K562 (cell line): ENCODE measurements at regions not wholly inside any gene's neighbourhood (a gene's known extent, or its start where the extent isn't known, plus 50 kb on each side); places are given as distances from the start of the nearest gene placed in this dataset.

Source experiments
- ATAC-seq: fragments of 200-7000 bp; cut with Tn5 transposase; 3 replicates; pipeline ENCODE4 v1.9.1; 2020; ENCODE audit warnings: moderate library complexity
- BruUV-seq: library from RNA; stranded (reverse); fragments of 400-500 nt; replicated peaks from 2 replicates; lab custom pipeline; 2021; lab: Mats Ljungman, UMichigan
- CTCF ChIA-PET: fragments of 300-600 bp; formaldehyde crosslinking; extraction: SDS; loops from one replicate; lab custom pipeline; 2021; ENCODE audit warnings: low intra/inter-chr PET ratio; lab: Yijun Ruan, JAX
- POLR2A ChIA-PET: fragments of 300-600, 350-650 bp; sonication (Branson Sonifier 250); formaldehyde crosslinking; extraction: SDS; loops from one replicate; lab custom pipeline; 2021; ENCODE audit warnings: antibody characterized with exemption, inconsistent platforms; lab: Yijun Ruan, JAX
- DNase-seq, 4 experiments: peaks; one replicate each; pipeline versions ENCODE4 v3.0.0 to v3.0.0-alpha.2; 2011 to 2018; ENCODE audit warnings: low spot score in 3 of 4, mixed read lengths in 3 of 4; ENCODE audit errors: extremely low read depth in 1 of 4
- FAIRE-seq: peaks from 2 replicates; lab custom pipeline; 2011; peaks lifted over from hg19 to GRCh38; lab: Jason Lieb, UNC
- H2AFZ ChIP-seq: 2 replicates; pipeline ENCODE4 v1.6.0; 2011; ENCODE audit warnings: low read depth, low read length, control low read depth, inconsistent platforms
- H3K27ac ChIP-seq: fragments of 200-600 bp; 3 replicates; pipeline ENCODE4 v1.8.0; 2011; ENCODE audit warnings: low read depth, mild to moderate bottlenecking, control low read depth, inconsistent platforms, low read length, moderate library complexity, mixed read lengths; ENCODE audit errors: extremely low read depth
- H3K27me3 ChIP-seq, 2 experiments: fragments of 300-600 bp in 1 of 2; 2 replicates in 1 of 2; 3 replicates in 1 of 2; pipeline versions ENCODE4 v1.6.0 to v1.8.0; 2011; ENCODE audit warnings: inconsistent platforms in 2 of 2, low read length in 2 of 2, mild to moderate bottlenecking in 1 of 2, mixed read lengths in 1 of 2, moderate library complexity in 1 of 2; ENCODE audit not compliant: control insufficient read depth in 2 of 2, insufficient read depth in 2 of 2
- H3K36me3 ChIP-seq: fragments of 300-600 bp; 3 replicates; pipeline ENCODE4 v1.8.0; 2011; ENCODE audit warnings: mild to moderate bottlenecking, low read length, inconsistent platforms; ENCODE audit not compliant: control insufficient read depth, insufficient read depth
- H3K4me1 ChIP-seq, 2 experiments: fragments of 200-600 bp in 1 of 2; replicated peaks in 1 of 2; 2 replicates in 1 of 2; 3 replicates in 1 of 2; pipeline versions ENCODE4 v1.5.1 to v1.8.0; 2011; ENCODE audit warnings: inconsistent platforms in 2 of 2, low read length in 2 of 2, mild to moderate bottlenecking in 1 of 2, mixed read lengths in 1 of 2, moderate library complexity in 1 of 2; ENCODE audit not compliant: control insufficient read depth in 2 of 2, insufficient read depth in 2 of 2
- H3K4me2 ChIP-seq: 2 replicates; pipeline ENCODE4 v1.6.1; 2011; ENCODE audit warnings: low read length, control low read depth, inconsistent platforms, mixed read lengths; ENCODE audit not compliant: insufficient read depth
- H3K4me3 ChIP-seq: fragments of 200-600 bp; sonication (generic), shearing (Covaris generic); 2 replicates; pipeline ENCODE4 v1.5.1; 2016; ENCODE audit warnings: control low read depth, inconsistent platforms
- H3K79me2 ChIP-seq: fragments of 200-600 bp; 3 replicates; pipeline ENCODE4 v1.8.0; 2011; ENCODE audit warnings: low read length, inconsistent platforms; ENCODE audit not compliant: control insufficient read depth, insufficient read depth
- H3K9ac ChIP-seq, 2 experiments: 2 replicates each; pipeline versions ENCODE4 v1.6.0 to v1.6.1; 2011; ENCODE audit warnings: low read depth in 2 of 2, low read length in 2 of 2, control low read depth in 1 of 2, inconsistent platforms in 1 of 2, mild to moderate bottlenecking in 1 of 2, mixed read lengths in 1 of 2; ENCODE audit not compliant: insufficient read depth in 1 of 2
- H3K9me1 ChIP-seq: one replicate; pipeline ENCODE4 v1.6.0; 2011; ENCODE audit warnings: inconsistent platforms, mild to moderate bottlenecking, low read length, moderate library complexity; ENCODE audit not compliant: control insufficient read depth, insufficient read depth
- H3K9me3 ChIP-seq: replicated peaks from 2 replicates; pipeline ENCODE4 v1.5.1; 2011; ENCODE audit warnings: low read depth, low read length, inconsistent platforms; ENCODE audit not compliant: control insufficient read depth, insufficient read depth
- H4K20me1 ChIP-seq: replicated peaks from 2 replicates; pipeline ENCODE4 v1.6.1; 2011; ENCODE audit warnings: low read length, inconsistent platforms, mixed read lengths; ENCODE audit not compliant: control insufficient read depth, insufficient read depth
- CBFB ChIP-seq: sonication (generic); formaldehyde crosslinking; IDR thresholded peaks from 2 replicates; pipeline ENCODE4 v1.4.0; 2020; ENCODE audit warnings: mild to moderate bottlenecking, missing genetic modification reagents
- FOXP1 ChIP-seq: sonication (generic); formaldehyde crosslinking; IDR thresholded peaks from 2 replicates; pipeline ENCODE4 v1.8.0; 2022; ENCODE audit warnings: mild to moderate bottlenecking, missing genetic modification reagents
- KDM2B ChIP-seq: fragments of 250-450 bp; sonication (Bioruptor Pico); IDR thresholded peaks from 2 replicates; pipeline ENCODE4 v1.8.0; 2021; ENCODE audit warnings: mild to moderate bottlenecking, moderate library complexity
- PTRF ChIP-seq: fragments of 450-650 bp; IDR thresholded peaks from 2 replicates; pipeline ENCODE4 v1.6.1; 2016; ENCODE audit warnings: mild to moderate bottlenecking, missing genetic modification characterization, missing compliant biosample characterization
- RBM17 ChIP-seq: fragments of 200-400 bp; formaldehyde crosslinking; IDR thresholded peaks from 2 replicates; pipeline ENCODE4 v1.6.1; 2017; ENCODE audit warnings: low read depth, mild to moderate bottlenecking, low read length, borderline replicate concordance
- RNF219 ChIP-seq: fragments of 250-450 bp; sonication (Bioruptor Pico); IDR thresholded peaks from 2 replicates; pipeline ENCODE4 v1.5.0; 2022; ENCODE audit warnings: mild to moderate bottlenecking
- TRIM24 ChIP-seq, 2 experiments: fragments of 450-650 bp; IDR thresholded peaks; 2 replicates each; pipeline ENCODE4 v1.6.1; 2016
- ZNF76 ChIP-seq: fragments of 250-450 bp; sonication (Bioruptor Pico); IDR thresholded peaks from 2 replicates; pipeline ENCODE4 v1.4.0; 2020; ENCODE audit warnings: mild to moderate bottlenecking, moderate library complexity, borderline replicate concordance
- WGBS: fragments of 100-300 bp; shearing (Covaris generic); methylation state at CpG from one replicate; pipeline ENCODE4 v1.1.6; 2016; ENCODE audit warnings: low coverage, mixed read lengths; ENCODE audit not compliant: insufficient coverage; ENCODE audit errors: missing lambda C conversion rate; 5-methylcytosine and 5-hydroxymethylcytosine counted together
- in situ Hi-C: fragments of 300-500 bp; cut with MboI; formaldehyde crosslinking; loops from 4 replicates; pipeline ENCODE4 v1.15.0; 2018; ENCODE audit warnings: inconsistent platforms, mixed read lengths
- intact Hi-C: fragments of 100-400 bp; cut with micrococcal nuclease; formaldehyde crosslinking; loops from 2 replicates; pipeline ENCODE4 v1.14.2; 2022

- TF ChIP-seq RNF219 (CRISPR knock-in tag) (no peak), TRIM24 (IDR thresholded peaks at IDR 0.05) (no peak), ZNF76 (CRISPR knock-in tag) (no peak), CBFB (CRISPR knock-in tag) (no peak)
Observed at GRCh38 chr3:72378287-72378686, 470.0 kb downstream of the SHQ1 start (continued).

GRCh38 chr3:72376956-72377710 lies 471.1 kb downstream of the SHQ1 start:
- Histone ChIP-seq H3K4me2 (no peak overlapping the region), H3K36me3 (peaks cover 43% of the 10 kb centered on the region), H3K9me3 (no peaks in the 10 kb centered on the region), H3K27ac (no peak overlapping the region), H3K4me3 (no peak overlapping the region), H2AFZ (no peak overlapping the region), H3K9me1 (no peaks in the 10 kb centered on the region), H3K79me2 (peaks cover 42% of the 10 kb centered on the region), H4K20me1 (peaks cover 18% of the 10 kb centered on the region), H3K9ac (no peak overlapping the region), H3K27me3 (no peaks in the 10 kb centered on the region), H3K4me1 (peaks cover 0 to 5% of the 10 kb centered on the region in 2 experiments; a peak in 3 of 5 replicates)
- TF ChIP-seq FOXP1 (CRISPR knock-in tag) (no peak), KDM2B (no peak), PTRF (tag) (no peak), RBM17 (no peak)
- in situ Hi-C loops, result no loop called here
- FAIRE-seq (no peak), ATAC-seq (no peak), DNase-seq (no peak)
- CTCF ChIA-PET, result no interaction called here
- WGBS, result 75% methylated on average over 9 of the region's 9 CpGs
- intact Hi-C loops, result no loop called here
- BruUV-seq, result no TSS peak
- POLR2A ChIA-PET, result interaction anchor here (0.5 to 1.0 kb wide), 4 partner anchors 9 to 201 kb away, joined by 3 to 4 read pairs (median 4); no protein-coding TSS in a partner anchor
